Activated effector memory CD4-positive, alpha-beta T cell treated with Interleukin-2 at 50 U/mL for 16 hours (primary cell): ENCODE measurements at regions not wholly inside any gene's neighbourhood (a gene's known extent, or its start where the extent isn't known, plus 50 kb on each side); places are given as distances from the start of the nearest gene placed in this dataset.

Experiments
- DNase-seq: peaks from one replicate; pipeline ENCODE4 v3.0.0-alpha.2; 2020

GRCh38 chr15:62878070-62878469 is 164.5 kb upstream of the TPM1 start:
- no peak for DNase-seq

- no peak for DNase-seq
Observed at GRCh38 chr15:62879770-62880169, 162.8 kb upstream of the TPM1 start.

- DNase-seq: no peak
Observed at GRCh38 chr15:62880278-62880677, 162.3 kb upstream of the TPM1 start.

GRCh38 chr15:62881056-62881455 is 161.5 kb upstream of the TPM1 start:
- no peak for DNase-seq

GRCh38 chr15:62883938-62884479 is 158.5 kb upstream of the TPM1 start:
- no peak for DNase-seq

GRCh38 chr15:62886431-62887071 is 156.0 kb upstream of the TPM1 start:
- DNase-seq: no peak

- no peak for DNase-seq
Observed at GRCh38 chr15:62887113-62887570, 155.4 kb upstream of the TPM1 start.

- no peak for DNase-seq
Observed at GRCh38 chr15:62888623-62889022, 153.9 kb upstream of the TPM1 start.

- no peak for DNase-seq
Observed at GRCh38 chr15:62889141-62889661, 153.3 kb upstream of the TPM1 start.

GRCh38 chr15:62889734-62890505 is 152.6 kb upstream of the TPM1 start:
- DNase-seq: no peak

GRCh38 chr15:62894322-62895085 is 148.0 kb upstream of the TPM1 start:
- no peak for DNase-seq

GRCh38 chr15:62895139-62895866 is 147.2 kb upstream of the TPM1 start:
- no peak for DNase-seq

GRCh38 chr15:62895905-62896316 is 146.6 kb upstream of the TPM1 start:
- no peak for DNase-seq

GRCh38 chr15:62896380-62896866 is 146.1 kb upstream of the TPM1 start:
- DNase-seq: no peak

- DNase-seq: no peak
Observed at GRCh38 chr15:62896969-62897486, 145.5 kb upstream of the TPM1 start.

- no peak for DNase-seq
Observed at GRCh38 chr15:62897634-62898033, 144.9 kb upstream of the TPM1 start.

- DNase-seq: no peak
Observed at GRCh38 chr15:62899090-62899493, 143.5 kb upstream of the TPM1 start.

- DNase-seq: no peak
Observed at GRCh38 chr15:62900071-62900802, 142.3 kb upstream of the TPM1 start.

GRCh38 chr15:62901087-62901486 is 141.5 kb upstream of the TPM1 start:
- DNase-seq: no peak

- no peak for DNase-seq
Observed at GRCh38 chr15:62901909-62902546, 140.5 kb upstream of the TPM1 start.

- no peak for DNase-seq
Observed at GRCh38 chr15:62902821-62903220, 139.7 kb upstream of the TPM1 start.
